GM10266 (cell line): ENCODE measurements at regions not wholly inside any gene's neighbourhood (a gene's known extent, or its start where the extent isn't known, plus 50 kb on each side); places are given as distances from the start of the nearest gene placed in this dataset.
A peak's percentile ranks its signal among the peaks of the same experiment; 100 is the strongest.

ENCODE experiments used
- DNase-seq: peaks from one replicate; pipeline ENCODE4 v3.0.0; 2012; ENCODE audit errors: extremely low spot score
- CTCF ChIP-seq: IDR thresholded peaks from 2 replicates; pipeline ENCODE4 v1.5.1; 2012; ENCODE audit warnings: mild to moderate bottlenecking, low read depth; ENCODE audit not compliant: control insufficient read depth, insufficient read depth; ENCODE audit errors: missing control alignments

- DNase-seq = peak; percentile 40
- no peak for TF ChIP-seq CTCF
Measured at GRCh38 chr1:193338194-193338593, 151.8 kb upstream of the B3GALT2 start.

- no peak for TF ChIP-seq CTCF
- DNase-seq = no peak
Measured at GRCh38 chr1:193335806-193336428, 149.5 kb upstream of the B3GALT2 start.

GRCh38 chr1:193333166-193333565, 146.8 kb upstream of the B3GALT2 start:
- no peak for DNase-seq
- TF ChIP-seq CTCF = no peak

- no peak for TF ChIP-seq CTCF
- DNase-seq = no peak
Measured at GRCh38 chr1:193326296-193326695, 139.9 kb upstream of the B3GALT2 start.

GRCh38 chr1:193325771-193326170, 139.4 kb upstream of the B3GALT2 start:
- no peak for DNase-seq
- TF ChIP-seq CTCF = no peak

- no peak for DNase-seq
- no peak for TF ChIP-seq CTCF
Measured at GRCh38 chr1:193325042-193325441, 138.6 kb upstream of the B3GALT2 start.

- no peak for DNase-seq
- no peak for TF ChIP-seq CTCF
Measured at GRCh38 chr1:193322211-193322610, 135.8 kb upstream of the B3GALT2 start.
